ENCODE measurements at regions not wholly inside any gene's neighbourhood (a gene's known extent, or its start where the extent isn't known, plus 50 kb on each side); places are given as distances from the start of the nearest gene placed in this dataset.

- H2BK20ac ChIP-seq (ENCODE audit: low read depth, low read length) = no peak overlapping the region
- H3K4me1 ChIP-seq (ENCODE audit: control insufficient read depth, insufficient read depth, low read length) = no peaks in the 10 kb centered on the region
- H4K91ac ChIP-seq (ENCODE audit: insufficient read depth, low read depth, low read length) = no peak overlapping the region
- H3K14ac ChIP-seq (replicated peaks; ENCODE audit: low read depth, low read length) = no peak overlapping the region
- ATAC-seq (ENCODE audit: low read depth) (no peak), DNase-seq (no peak)
- WGBS, 2 experiments (ENCODE audit: extremely low coverage in 2 of 2, insufficient read length in 1 of 2) = no CpG with 5 or more reads among the region's 2 CpGs
- H3K9ac ChIP-seq (ENCODE audit: low read depth, low read length) = no peak overlapping the region
- H3K9me3 ChIP-seq (ENCODE audit: control insufficient read depth, insufficient read depth, low read length) = peaks cover 6% of the 10 kb centered on the region; the same call in 1 of the 2 replicates
- no peaks in the 10 kb centered on the region for H3K27me3 ChIP-seq (ENCODE audit: control insufficient read depth, insufficient read depth, low read length)
- H4K8ac ChIP-seq (ENCODE audit: low read depth in 2 of 2, low read length in 2 of 2) = no peak overlapping the region
- H2BK120ac ChIP-seq (ENCODE audit: low read depth, low read length) = no peak overlapping the region
- ChIA-PET CTCF (no interaction called here), POLR2A (ENCODE audit: unreplicated experiment) (no interaction called here)
- H3K4ac ChIP-seq (ENCODE audit: low read depth, low read length) = no peak overlapping the region
- H3K18ac ChIP-seq (ENCODE audit: low read depth, low read length) = no peak overlapping the region
- in situ Hi-C loops (cut with MboI; ENCODE audit: low sequenced_read_pairs) (no loop called here), dilution Hi-C loops (cut with HindIII; ENCODE audit: low sequenced_read_pairs, unreplicated experiment) (no loop called here), intact Hi-C loops (cut with micrococcal nuclease) (no loop called here)
- H2AFZ ChIP-seq (replicated peaks; ENCODE audit: low read length, poor library complexity) = no peak overlapping the region
- H2AK5ac ChIP-seq (ENCODE audit: low read depth, low read length) = no peak overlapping the region
- no peaks in the 10 kb centered on the region for H3K79me1 ChIP-seq (ENCODE audit: low read depth in 1 of 2, low read length in 2 of 2)
- no peak overlapping the region for H3K23ac ChIP-seq (ENCODE audit: low read depth, low read length)
- no peak overlapping the region for H2BK5ac ChIP-seq (ENCODE audit: low read depth, low read length, poor library complexity, severe bottlenecking)
- H3K9me1 ChIP-seq (ENCODE audit: insufficient read depth, low read length) = no peaks in the 10 kb centered on the region
- TF ChIP-seq RAD21 (IDR thresholded peaks at IDR 0.05; ENCODE audit: low read length) (no peak), MAFK (IDR thresholded peaks at IDR 0.05; ENCODE audit: low read depth, low read length) (no peak), FOS (IDR thresholded peaks at IDR 0.05; ENCODE audit: low read depth, low read length) (no peak), RFX5 (IDR thresholded peaks at IDR 0.05; ENCODE audit: low read depth, low read length) (no peak), MAZ (IDR thresholded peaks at IDR 0.05; ENCODE audit: borderline replicate concordance, low read depth, low read length) (no peak), NFE2L2 (IDR thresholded peaks at IDR 0.05; ENCODE audit: low read depth, low read length) (no peak), ELK1 (IDR thresholded peaks at IDR 0.05; ENCODE audit: borderline replicate concordance, low read depth, low read length) (no peak), RCOR1 (IDR thresholded peaks at IDR 0.05; ENCODE audit: insufficient replicate concordance, low read length) (no peak), CTCF (conservative IDR thresholded peaks at IDR 0.05; ENCODE audit: low read depth, low read length) (no peak), SMC3 (IDR thresholded peaks at IDR 0.05; ENCODE audit: low read depth, low read length) (no peak), CHD1 (IDR thresholded peaks at IDR 0.05; ENCODE audit: low read depth, low read length) (no peak)
- H3K36me3 ChIP-seq (ENCODE audit: control insufficient read depth, insufficient read depth, low read length) = no peaks in the 10 kb centered on the region
- no peak overlapping the region for H3K56ac ChIP-seq (ENCODE audit: extremely low read depth, insufficient read depth, low read length)
- no peak overlapping the region for H3K27ac ChIP-seq (ENCODE audit: insufficient read depth, low read length)
- no peak overlapping the region for H2AK9ac ChIP-seq (replicated peaks; ENCODE audit: low read depth, low read length, poor library complexity)
- no peak overlapping the region for H4K5ac ChIP-seq (ENCODE audit: low read depth, low read length)
- H3K4me2 ChIP-seq (ENCODE audit: low read depth, low read length) = no peak overlapping the region
- H2BK15ac ChIP-seq (ENCODE audit: low read depth, low read length) = no peak overlapping the region
- H3K4me3 ChIP-seq (ENCODE audit: insufficient read depth, low read depth, low read length) = no peak overlapping the region
- no peaks in the 10 kb centered on the region for H4K20me1 ChIP-seq (ENCODE audit: insufficient read depth, low read length)
- BruUV-seq (replicated peaks) = no TSS peak
Observed at GRCh38 chr5:25975885-25976284, 1062.5 kb downstream of the CDH9 start.

Measured in IMR-90 (cell line).